ENCODE measurements at regions not wholly inside any gene's neighbourhood (a gene's known extent, or its start where the extent isn't known, plus 50 kb on each side); places are given as distances from the start of the nearest gene placed in this dataset.

GRCh38 chr5:77157732-77158532, 52.5 kb upstream of the PDE8B start:
- DNase-seq (ENCODE audit: low spot score) = no peak

- DNase-seq (ENCODE audit: low spot score) = peak; percentile 86
Observed at GRCh38 chr5:77156379-77156778, 54.1 kb upstream of the PDE8B start.

- no peak for DNase-seq (ENCODE audit: low spot score)
Observed at GRCh38 chr5:77155179-77155785, 55.2 kb upstream of the PDE8B start.

- no peak for DNase-seq (ENCODE audit: low spot score)
Observed at GRCh38 chr5:77152441-77152840, 58.0 kb upstream of the PDE8B start.

- DNase-seq (ENCODE audit: low spot score) = no peak
Observed at GRCh38 chr5:77151501-77151900, 59.0 kb upstream of the PDE8B start.

GRCh38 chr5:77146896-77147295, 59.8 kb upstream of the ZBED3 start:
- DNase-seq (ENCODE audit: low spot score) = no peak

- no peak for DNase-seq (ENCODE audit: low spot score)
Observed at GRCh38 chr5:77145666-77146065, 58.6 kb upstream of the ZBED3 start.

GRCh38 chr5:77144837-77145139, 57.7 kb upstream of the ZBED3 start:
- DNase-seq (ENCODE audit: low spot score) = no peak

- DNase-seq (ENCODE audit: low spot score) = peak; percentile 88
Observed at GRCh38 chr5:77143998-77144836, 57.1 kb upstream of the ZBED3 start.

- no peak for DNase-seq (ENCODE audit: low spot score)
Observed at GRCh38 chr5:77140350-77140749, 53.3 kb upstream of the ZBED3 start.

- peak; percentile 22 for DNase-seq (ENCODE audit: low spot score)
Observed at GRCh38 chr5:77139001-77139400, 51.9 kb upstream of the ZBED3 start.

All from pons (tissue), 1 donor.